ENCODE measurements at regions not wholly inside any gene's neighbourhood (a gene's known extent, or its start where the extent isn't known, plus 50 kb on each side); places are given as distances from the start of the nearest gene placed in this dataset.

GRCh38 chr7:25543798-25544197 lies 315.5 kb upstream of the NPVF start:
- TF ChIP-seq POLR2A (IDR thresholded peaks at IDR 0.05) (no peak), CTCF (IDR thresholded peaks at IDR 0.05) (no peak)

Measured in adrenal gland (tissue), 5 donors.